Nucleus accumbens (tissue), 56 donors: ENCODE measurements at regions not wholly inside any gene's neighbourhood (a gene's known extent, or its start where the extent isn't known, plus 50 kb on each side); places are given as distances from the start of the nearest gene placed in this dataset.

Source experiments
- DNase-seq, 56 donors: peaks; one replicate each; lab custom pipeline; 2025; lab: John Stamatoyannopoulos, UW

GRCh38 chr14:71523630-71524319, 408.5 kb upstream of the RGS6 start:
- DNase-seq: no peak

- DNase-seq: no peak
Measured at GRCh38 chr14:71524320-71524982, 407.8 kb upstream of the RGS6 start.

GRCh38 chr14:71525663-71526221, 406.5 kb upstream of the RGS6 start:
- no peak for DNase-seq

DNA sequence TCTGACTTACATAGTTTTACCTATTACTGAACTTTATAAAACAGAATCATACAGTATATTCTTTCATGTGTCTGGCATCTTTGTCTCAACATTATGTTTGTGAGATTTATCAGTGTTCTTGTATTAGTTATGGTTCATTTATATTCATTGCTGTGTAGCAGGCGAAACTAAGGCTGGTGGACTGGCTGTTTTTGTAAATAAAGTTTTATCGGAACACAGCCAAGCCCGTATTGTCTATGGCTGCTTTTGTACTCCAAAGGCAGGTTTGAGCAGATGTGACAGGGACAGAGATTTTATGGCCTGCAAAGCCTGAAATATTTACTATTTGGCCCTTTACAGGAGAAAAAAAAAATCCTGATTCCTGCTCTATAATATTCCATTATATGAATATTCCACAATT, 405.8 kb upstream of the RGS6 start:
- DNase-seq: no peak

DNA sequence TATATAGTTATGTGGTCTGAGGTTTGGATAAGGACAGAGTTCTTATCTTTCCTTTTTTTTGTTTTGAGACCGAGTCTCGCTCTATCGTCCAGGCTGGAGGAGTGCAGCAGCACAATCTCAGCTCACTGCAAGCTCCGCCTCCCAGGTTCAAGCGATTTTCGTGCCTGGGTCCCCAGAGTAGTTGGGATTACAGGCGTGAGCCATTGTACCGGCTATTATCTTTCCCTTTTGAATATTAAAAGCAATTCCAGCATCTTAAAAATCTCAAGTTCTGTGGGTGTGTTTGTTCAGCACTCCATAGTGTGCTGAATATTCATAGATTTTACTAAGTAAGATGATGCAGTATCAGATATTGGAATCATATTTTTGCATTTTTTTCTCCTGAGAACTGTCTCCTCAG, 404.4 kb upstream of the RGS6 start:
- no peak for DNase-seq

DNA sequence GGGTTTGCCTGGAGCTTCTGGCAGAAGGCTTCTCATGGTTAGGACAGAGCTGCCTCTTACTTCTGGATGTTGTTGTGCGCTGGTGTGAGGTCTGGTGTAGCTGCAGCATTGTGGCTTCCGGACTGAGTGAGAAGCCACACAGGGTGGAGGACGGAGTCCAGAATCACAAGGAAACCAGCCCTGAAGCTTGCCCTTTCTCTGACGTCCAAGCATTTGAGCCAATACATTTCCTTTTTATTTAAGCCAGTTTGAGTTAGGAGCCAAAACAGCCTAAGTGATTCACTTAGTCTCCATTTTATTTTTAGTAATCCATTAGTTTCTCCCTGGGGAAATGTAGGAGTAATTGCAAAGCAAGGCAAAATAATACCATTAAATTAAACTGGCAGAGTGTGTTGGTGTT, 402.4 kb upstream of the RGS6 start:
- DNase-seq: peak in 15 of 56 donors; percentile 4 to 36 (median 16)

- DNase-seq: peak in 3 of 56 donors; percentile 5 to 65 (median 8)
Measured at GRCh38 chr14:71532344-71532743, 399.9 kb upstream of the RGS6 start.

DNA sequence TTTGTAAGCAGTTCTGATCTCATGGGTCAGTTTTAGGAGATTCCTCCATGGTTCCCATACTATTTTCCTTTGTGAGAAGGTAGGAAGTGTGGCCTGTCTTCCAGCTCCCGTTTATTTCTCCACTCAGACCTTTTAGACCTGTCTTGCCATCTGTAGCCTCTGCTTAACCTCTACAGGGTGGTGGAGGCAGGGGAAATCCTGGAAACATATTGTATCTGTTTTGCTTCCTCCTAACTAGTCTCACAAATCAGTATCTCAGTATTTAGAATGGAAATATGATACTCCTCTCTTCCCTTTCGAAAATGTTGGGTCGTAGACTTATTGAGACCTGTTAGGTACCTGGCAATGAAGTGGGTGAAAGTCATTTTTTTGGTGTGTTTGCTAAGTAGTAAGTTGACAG, 399.4 kb upstream of the RGS6 start:
- DNase-seq: no peak

GRCh38 chr14:71533390-71533789, 398.8 kb upstream of the RGS6 start:
- no peak for DNase-seq

- no peak for DNase-seq
Measured at GRCh38 chr14:71533800-71534199, 398.4 kb upstream of the RGS6 start.

DNA sequence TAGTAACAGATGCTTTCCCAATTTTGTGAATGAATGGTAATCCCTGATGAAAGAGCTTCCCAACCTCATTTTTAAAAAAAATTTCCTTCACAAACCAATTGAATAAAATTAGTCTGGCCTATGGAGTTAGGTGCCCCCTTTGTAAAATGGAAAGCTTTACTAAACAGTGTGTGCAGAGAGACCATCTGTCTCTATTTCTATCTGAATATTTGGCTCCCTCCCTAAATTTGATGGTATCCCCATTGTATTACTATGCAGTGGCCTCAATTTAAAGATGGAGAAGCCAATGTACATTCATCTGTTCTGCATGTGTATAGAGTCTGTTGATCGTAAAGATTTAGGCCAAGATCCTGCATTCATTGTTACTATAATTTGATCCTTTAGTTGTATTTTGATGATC, 397.7 kb upstream of the RGS6 start:
- DNase-seq: no peak

GRCh38 chr14:71536015-71536740, 396.1 kb upstream of the RGS6 start:
- DNase-seq: no peak

GRCh38 chr14:71536927-71537772, 395.1 kb upstream of the RGS6 start:
- no peak for DNase-seq

- no peak for DNase-seq
Measured at GRCh38 chr14:71538288-71538687, 393.9 kb upstream of the RGS6 start.

DNA sequence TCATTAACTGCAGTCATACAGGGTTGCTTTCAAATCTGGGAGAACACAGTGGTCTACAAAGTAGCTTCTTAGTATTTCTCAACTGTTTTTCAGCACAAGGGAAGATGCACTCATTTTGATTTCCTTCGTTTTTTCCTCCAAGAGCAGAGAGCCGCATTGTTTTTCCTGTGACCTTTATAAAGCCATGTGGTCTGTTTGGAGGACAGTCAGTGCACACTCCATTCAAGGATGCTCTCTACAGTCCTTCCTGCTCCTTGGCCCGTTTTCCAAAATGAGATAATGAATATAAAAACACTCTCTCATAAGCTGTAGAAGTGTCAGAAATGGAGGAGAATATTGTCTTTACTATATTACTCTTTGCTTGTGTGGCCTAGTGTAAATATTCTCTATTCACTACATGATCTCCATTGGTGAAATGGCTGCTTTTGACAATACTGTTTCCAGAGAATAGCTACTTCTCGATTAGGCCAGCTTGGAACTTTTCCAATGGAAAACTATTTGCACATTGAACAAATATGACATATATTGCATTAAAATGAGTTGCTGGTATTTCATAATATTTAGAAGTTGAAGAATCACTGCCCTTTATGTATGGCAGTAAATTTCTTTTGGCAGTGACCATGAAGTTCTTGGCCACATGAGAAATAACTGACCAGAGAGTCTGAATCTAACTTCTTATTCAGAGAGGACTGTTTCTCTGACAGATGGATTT, 393.1 kb upstream of the RGS6 start:
- peak in 1 of 56 donors; percentile 14 for DNase-seq

GRCh38 chr14:71539650-71540285, 392.5 kb upstream of the RGS6 start:
- DNase-seq: peak in 24 of 56 donors; percentile 3 to 58 (median 19)

GRCh38 chr14:71541271-71541670, 391.0 kb upstream of the RGS6 start:
- no peak for DNase-seq

- no peak for DNase-seq
Measured at GRCh38 chr14:71541973-71542690, 390.1 kb upstream of the RGS6 start.
